Small intestine (tissue), 7 donors: ENCODE measurements at regions not wholly inside any gene's neighbourhood (a gene's known extent, or its start where the extent isn't known, plus 50 kb on each side); places are given as distances from the start of the nearest gene placed in this dataset.

Source experiments
- DNase-seq, 2 donors: peaks; one replicate each; pipeline versions ENCODE4 v3.0.0 to v3.0.0-alpha.2; 2013
- FAIRE-seq: peaks from 2 replicates; lab custom pipeline; 2012; peaks lifted over from hg19 to GRCh38; lab: Jason Lieb, UNC
- H3K27ac ChIP-seq, 3 donors: one replicate each; pipeline ENCODE4 v1.5.1; 2013; ENCODE audit warnings: low read length in 2 of 3, mild to moderate bottlenecking in 2 of 3, control low read depth in 1 of 3, inconsistent platforms in 1 of 3, low read depth in 1 of 3, moderate library complexity in 1 of 3
- H3K27me3 ChIP-seq, 3 donors: one replicate each; pipeline ENCODE4 v1.6.1; 2013; ENCODE audit warnings: low read length in 3 of 3, inconsistent platforms in 1 of 3; ENCODE audit not compliant: control insufficient read depth in 3 of 3, insufficient read depth in 3 of 3
- H3K36me3 ChIP-seq, 3 donors: one replicate each; pipeline ENCODE4 v1.6.1; 2013; ENCODE audit warnings: low read length in 3 of 3, inconsistent platforms in 1 of 3, low read depth in 1 of 3, mild to moderate bottlenecking in 1 of 3, moderate library complexity in 1 of 3; ENCODE audit not compliant: control insufficient read depth in 3 of 3, insufficient read depth in 2 of 3
- H3K4me1 ChIP-seq, 3 donors: one replicate each; pipeline ENCODE4 v1.6.1; 2013; ENCODE audit warnings: low read length in 2 of 3, inconsistent platforms in 1 of 3, low read depth in 1 of 3, mild to moderate bottlenecking in 1 of 3, moderate library complexity in 1 of 3; ENCODE audit not compliant: control insufficient read depth in 3 of 3, insufficient read depth in 2 of 3
- H3K4me3 ChIP-seq, 3 donors: one replicate each; pipeline ENCODE4 v1.5.1; 2013; ENCODE audit warnings: low read length in 3 of 3, control low read depth in 1 of 3, inconsistent platforms in 1 of 3, low read depth in 1 of 3, mild to moderate bottlenecking in 1 of 3, moderate library complexity in 1 of 3
- H3K9me3 ChIP-seq, 2 donors: one replicate each; pipeline ENCODE4 v1.6.1; 2013; ENCODE audit warnings: low read depth in 1 of 2, low read length in 1 of 2; ENCODE audit not compliant: control insufficient read depth in 2 of 2, insufficient read depth in 1 of 2
- WGBS, 3 donors: extraction: QIAGEN DNeasy Blood & Tissue Kit; methylation state at CpG; one replicate each; pipeline ENCODE4 v1.1.7; 2013; 5-methylcytosine and 5-hydroxymethylcytosine counted together
- donor health status: healthy with polysubstance abuse.
- donor health status: control.
- donor health status: control.
- donor health status: Bipolar disorder and iron deficiency.
- donor health status: healthy.

DNA sequence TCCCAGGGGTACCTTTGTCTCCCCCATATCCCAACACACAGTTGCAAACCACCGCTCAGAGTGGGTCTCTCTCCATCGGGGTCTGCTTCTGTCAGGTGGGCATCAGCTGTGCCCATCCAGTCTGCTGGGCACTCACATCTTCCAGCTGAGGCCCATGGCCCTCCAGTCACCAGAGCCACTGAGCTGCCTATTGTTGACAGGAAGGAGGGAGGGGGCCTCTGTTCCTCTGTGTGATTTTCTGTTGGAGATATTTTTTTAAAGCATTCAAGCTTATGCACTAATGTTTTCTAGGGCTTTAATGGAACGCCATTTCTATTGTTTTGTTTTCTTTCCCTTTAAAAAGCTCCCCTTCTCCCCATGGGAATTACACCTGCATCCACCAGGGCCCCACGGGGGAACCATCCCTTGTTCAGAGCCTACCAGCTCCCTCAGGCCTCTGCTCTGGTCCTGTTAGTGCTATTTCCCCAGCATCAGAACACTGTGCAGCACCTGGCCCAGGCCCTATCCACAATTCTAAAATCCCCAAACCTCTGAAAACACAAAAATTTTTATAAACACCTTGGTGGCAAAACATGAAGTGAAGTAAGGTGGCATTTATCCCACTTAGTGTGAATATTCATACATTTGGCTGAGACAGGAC is 326.2 kb downstream of the CD83 start:
- H3K9me3 ChIP-seq: peaks cover 0 to 7% of the 10 kb centered on the region in 2 donors
- no peak for FAIRE-seq
- no peak overlapping the region for H3K4me3 ChIP-seq
- 75 to 85% (median 81%) methylated on average over 4 of the region's 4 CpGs for WGBS, 3 donors
- no peaks in the 10 kb centered on the region for H3K36me3 ChIP-seq
- H3K4me1 ChIP-seq: peaks cover 0 to 16% (median 2%) of the 10 kb centered on the region in 3 donors
- DNase-seq: no peak
- no peaks in the 10 kb centered on the region for H3K27me3 ChIP-seq
- no peak overlapping the region for H3K27ac ChIP-seq

DNA sequence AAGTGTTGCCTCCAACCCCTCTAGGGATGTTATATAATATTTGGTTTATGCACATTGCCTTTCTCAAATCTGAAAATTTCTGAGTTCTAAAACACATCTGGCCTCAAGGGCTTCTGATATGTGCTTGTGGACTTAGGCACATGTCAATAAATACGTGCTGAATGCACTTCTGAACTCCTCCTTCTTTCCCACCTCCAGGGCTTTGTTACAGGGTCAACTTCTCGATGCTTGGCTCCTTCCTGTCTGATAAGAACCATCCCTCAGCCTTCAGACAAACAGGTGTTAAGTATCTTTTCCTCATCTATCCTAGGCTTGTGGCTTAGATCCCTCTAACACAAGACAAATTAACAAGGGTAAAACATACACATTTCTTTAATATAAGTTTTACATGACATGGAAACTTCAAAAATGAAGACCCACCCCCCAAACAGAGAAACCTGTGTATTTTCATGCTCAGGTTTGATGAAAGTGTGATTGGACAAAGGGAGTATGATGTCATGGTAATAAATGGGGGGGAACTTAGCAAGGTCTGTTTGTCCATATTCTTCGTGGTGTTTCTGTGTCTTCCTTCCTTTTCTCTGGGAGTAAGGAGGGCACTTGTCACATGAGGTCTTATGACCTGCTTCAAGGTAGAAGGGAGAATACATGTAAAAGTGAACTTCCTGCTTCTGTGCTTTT is 326.9 kb downstream of the CD83 start:
- no peak for FAIRE-seq
- H3K4me1 ChIP-seq: peaks cover 0 to 16% (median 2%) of the 10 kb centered on the region in 3 donors
- H3K9me3 ChIP-seq: peaks cover 0 to 7% of the 10 kb centered on the region in 2 donors
- H3K4me3 ChIP-seq: no peak overlapping the region
- peak overlapping the region in 1 of 3 donors; percentile 11 for H3K27ac ChIP-seq
- DNase-seq: peak; percentile 67 to 83
- no peaks in the 10 kb centered on the region for H3K27me3 ChIP-seq
- no peaks in the 10 kb centered on the region for H3K36me3 ChIP-seq
- WGBS, 3 donors: 16 to 51% (median 25%) methylated on average over 3 of the region's 3 CpGs

DNA sequence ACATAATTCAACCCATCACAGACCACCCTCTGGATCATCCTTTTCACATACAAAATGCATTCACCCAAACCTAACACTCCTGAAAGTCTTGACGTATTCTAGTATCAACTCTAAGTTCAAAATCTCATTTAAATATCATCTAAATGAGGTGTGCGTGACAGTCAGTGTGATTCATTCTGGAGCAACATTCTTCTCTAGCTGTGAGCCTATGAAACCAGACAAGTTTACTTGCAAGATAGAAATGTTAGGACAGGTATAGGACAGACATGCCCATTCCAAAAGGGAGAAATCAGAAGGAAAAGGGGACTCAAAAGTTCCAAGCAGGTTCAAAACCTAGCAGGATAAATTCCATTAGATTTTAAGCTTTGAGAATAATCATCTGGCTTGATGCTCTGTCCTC is 329.7 kb downstream of the CD83 start:
- no peak for FAIRE-seq
- Histone ChIP-seq H3K27ac (no peak overlapping the region), H3K9me3 (peaks cover 0 to 7% of the 10 kb centered on the region in 2 donors), H3K4me1 (peaks cover 0 to 14% (median 2%) of the 10 kb centered on the region in 3 donors), H3K4me3 (no peak overlapping the region), H3K27me3 (no peaks in the 10 kb centered on the region), H3K36me3 (no peaks in the 10 kb centered on the region)
- no peak for DNase-seq
- 94 to 95% (median 94%) methylated on average over 2 of the region's 2 CpGs for WGBS, 3 donors

DNA sequence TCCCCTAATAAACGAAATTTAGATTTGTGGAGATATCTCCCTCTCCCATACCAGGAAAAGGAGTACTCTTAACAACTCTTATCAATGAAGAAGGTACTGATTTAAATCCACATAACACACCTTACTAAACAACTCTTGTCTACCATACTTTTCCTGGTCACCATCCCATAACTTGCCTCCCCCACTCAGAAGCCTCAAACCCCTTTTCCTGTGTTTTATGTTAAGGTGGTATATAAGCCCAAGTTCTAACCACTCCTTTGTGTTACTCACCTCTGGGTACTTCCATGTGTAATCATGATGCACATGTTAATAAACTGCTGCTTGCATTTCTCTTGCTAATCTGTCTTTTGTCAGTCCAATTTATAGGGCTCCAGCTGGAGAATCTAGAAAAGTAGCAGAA is 330.7 kb downstream of the CD83 start:
- FAIRE-seq (no peak), DNase-seq (no peak)
- peaks cover 0 to 14% (median 2%) of the 10 kb centered on the region in 3 donors for H3K4me1 ChIP-seq
- no peaks in the 10 kb centered on the region for H3K36me3 ChIP-seq
- no peak overlapping the region for H3K27ac ChIP-seq
- no peak overlapping the region for H3K4me3 ChIP-seq
- WGBS, 3 donors: 71 to 81% (median 76%) methylated on average over 1 of the region's 1 CpG
- H3K9me3 ChIP-seq: peaks cover 0 to 7% of the 10 kb centered on the region in 2 donors
- no peaks in the 10 kb centered on the region for H3K27me3 ChIP-seq

DNA sequence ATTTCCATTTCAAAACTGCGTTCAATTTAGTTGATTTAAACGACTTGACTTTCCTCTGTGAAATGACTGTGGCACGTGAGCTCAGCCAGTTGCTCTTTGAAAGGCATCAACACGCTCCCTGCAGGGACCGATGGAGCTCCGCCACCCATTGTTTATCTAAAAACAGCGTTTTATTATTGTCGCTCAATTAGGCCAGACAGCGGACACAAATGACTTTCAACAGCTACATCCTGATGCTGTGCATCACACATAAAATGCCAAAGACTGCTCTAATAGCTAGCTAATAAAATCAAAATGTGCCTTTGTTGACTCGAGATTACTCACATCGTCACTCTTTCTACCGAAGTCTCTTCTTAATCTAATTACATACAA is 332.5 kb downstream of the CD83 start:
- Histone ChIP-seq H3K4me1 (peaks cover 0 to 7% (median 0%) of the 10 kb centered on the region in 3 donors), H3K9me3 (peaks cover 0 to 7% of the 10 kb centered on the region in 2 donors), H3K36me3 (no peaks in the 10 kb centered on the region), H3K4me3 (no peak overlapping the region), H3K27ac (peak overlapping the region in 1 of 3 donors; percentile 9), H3K27me3 (no peaks in the 10 kb centered on the region)
- WGBS, 3 donors: 57 to 82% (median 82%) methylated on average over 12 of the region's 12 CpGs
- no peak for DNase-seq
- no peak for FAIRE-seq

DNA sequence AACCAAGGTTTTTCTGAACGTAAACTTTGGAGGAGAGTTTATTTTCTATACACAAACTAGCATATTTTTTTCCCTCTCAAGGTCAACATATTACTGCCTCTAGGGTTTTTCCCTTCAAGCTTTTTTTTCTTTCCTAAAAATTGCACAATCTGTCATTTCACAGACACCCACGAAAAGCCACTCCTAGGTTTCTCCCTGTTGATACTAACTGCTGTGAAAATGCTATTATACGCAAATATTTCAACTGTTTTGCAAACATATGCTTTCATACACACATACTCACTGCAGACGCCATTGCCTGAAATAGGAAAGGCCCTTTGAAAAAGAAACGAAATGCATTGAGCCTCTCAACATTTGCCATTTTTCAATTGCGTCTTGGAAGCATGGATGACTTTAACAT is 333.0 kb downstream of the CD83 start:
- FAIRE-seq: no peak
- Histone ChIP-seq H3K36me3 (no peaks in the 10 kb centered on the region), H3K9me3 (peaks cover 0 to 7% of the 10 kb centered on the region in 2 donors), H3K4me1 (peaks cover 0 to 7% (median 0%) of the 10 kb centered on the region in 3 donors), H3K4me3 (no peak overlapping the region), H3K27ac (no peak overlapping the region), H3K27me3 (no peaks in the 10 kb centered on the region)
- no peak for DNase-seq
- WGBS, 3 donors: 77 to 90% (median 81%) methylated on average over 6 of the region's 6 CpGs

DNA sequence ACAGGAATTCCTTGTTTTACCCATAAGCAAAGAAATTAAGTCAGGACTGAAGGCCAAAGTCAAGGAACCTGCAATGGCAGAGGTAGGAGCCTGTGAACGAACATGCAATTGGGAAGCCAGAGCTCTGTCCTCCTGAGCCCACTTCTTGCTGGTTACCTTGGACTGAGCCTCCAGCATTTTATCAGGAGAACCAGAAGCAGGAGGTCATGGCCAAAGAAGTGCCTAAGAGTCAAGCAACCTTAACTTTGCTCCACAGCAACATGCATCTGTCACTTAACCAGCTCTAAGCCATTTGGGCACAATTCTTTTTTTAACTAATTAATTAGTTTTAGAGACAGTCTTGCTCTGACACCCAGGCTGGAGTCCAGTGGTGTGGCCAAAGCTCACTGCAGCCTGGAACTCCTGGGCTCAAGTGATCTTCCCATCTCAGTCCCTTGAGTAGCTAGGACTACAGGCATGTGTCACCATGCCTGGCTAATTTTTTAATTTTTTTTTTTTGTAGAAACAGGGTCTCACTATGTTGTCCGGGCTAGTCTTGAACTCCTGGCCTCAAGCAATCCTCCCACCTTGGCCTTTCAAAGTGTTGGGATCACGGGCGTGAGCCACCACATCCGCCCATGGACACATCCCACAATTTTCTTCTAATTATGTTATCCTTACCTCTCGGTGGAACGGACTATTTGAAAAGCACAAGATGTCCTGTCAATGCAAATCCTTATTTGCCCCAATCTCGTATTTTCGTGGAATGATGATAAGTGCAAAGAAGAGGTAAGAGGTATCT is 334.2 kb downstream of the CD83 start:
- H3K4me3 ChIP-seq: no peak overlapping the region
- no peaks in the 10 kb centered on the region for H3K36me3 ChIP-seq
- no peak overlapping the region for H3K27ac ChIP-seq
- FAIRE-seq: no peak
- 93 to 97% (median 96%) methylated on average over 9 of the region's 9 CpGs for WGBS, 3 donors
- DNase-seq: no peak
- H3K4me1 ChIP-seq: peaks cover 0 to 7% (median 0%) of the 10 kb centered on the region in 3 donors
- H3K27me3 ChIP-seq: no peaks in the 10 kb centered on the region
- H3K9me3 ChIP-seq: peaks cover 0 to 7% of the 10 kb centered on the region in 2 donors
